GM12878 (cell line): ENCODE measurements at regions not wholly inside any gene's neighbourhood (a gene's known extent, or its start where the extent isn't known, plus 50 kb on each side); places are given as distances from the start of the nearest gene placed in this dataset.

ENCODE experiments used
- BCL11A ChIP-seq: IDR thresholded peaks from 2 replicates; pipeline ENCODE4 v1.6.1; 2011; ENCODE audit warnings: low read depth, low read length
- BHLHE40 ChIP-seq, 2 experiments: fragments of 450-650 bp in 1 of 2; IDR thresholded peaks; 2 replicates each; pipeline ENCODE4 v1.6.1; 2011 to 2017; ENCODE audit warnings: low read depth in 2 of 2, borderline replicate concordance in 1 of 2, improper control_type of control experiment in 1 of 2, low read length in 1 of 2, mild to moderate bottlenecking in 1 of 2
- DPF2 ChIP-seq: fragments of 450-650 bp; IDR thresholded peaks from 2 replicates; pipeline ENCODE4 v1.6.1; 2017; ENCODE audit warnings: mild to moderate bottlenecking
- EED ChIP-seq: sonication (generic); IDR thresholded peaks from 2 replicates; pipeline ENCODE4 v1.6.1; 2016; ENCODE audit warnings: antibody characterized with exemption, low read depth
- EGR1 ChIP-seq, 2 experiments: IDR thresholded peaks; 1 replicate in 1 of 2; 2 replicates in 1 of 2; pipeline ENCODE4 v1.6.1; 2011 to 2012; ENCODE audit warnings: low read depth in 2 of 2, low read length in 2 of 2, borderline replicate concordance in 1 of 2, mild to moderate bottlenecking in 1 of 2, moderate library complexity in 1 of 2
- ESRRA ChIP-seq: IDR thresholded peaks from 2 replicates; pipeline ENCODE4 v1.6.1; 2012; ENCODE audit warnings: mild to moderate bottlenecking, low read length, improper control_type of control experiment
- EZH2 ChIP-seq: IDR thresholded peaks from 2 replicates; pipeline ENCODE4 v1.6.1; 2012; ENCODE audit warnings: low read depth, mild to moderate bottlenecking, control low read depth, inconsistent platforms, low read length, borderline replicate concordance; ENCODE audit not compliant: control insufficient read depth
- FOXK2 ChIP-seq: fragments of 450-650 bp; IDR thresholded peaks from 2 replicates; pipeline ENCODE4 v1.6.1; 2017; ENCODE audit warnings: mild to moderate bottlenecking, moderate library complexity
- HDAC2 ChIP-seq: fragments of 200-600 bp; sonication (generic); IDR thresholded peaks from 2 replicates; pipeline ENCODE4 v1.6.1; 2017
- HDAC6 ChIP-seq: fragments of 200-600 bp; sonication (generic); IDR thresholded peaks from one replicate; pipeline ENCODE4 v1.8.0; 2017; ENCODE audit warnings: antibody characterized with exemption; ENCODE audit not compliant: unreplicated experiment
- JUNB ChIP-seq: IDR thresholded peaks from 2 replicates; pipeline ENCODE4 v1.6.1; 2016; ENCODE audit warnings: antibody characterized with exemption, mild to moderate bottlenecking
- MXI1 ChIP-seq: fragments of 150-350 bp; IDR thresholded peaks from 2 replicates; pipeline ENCODE4 v1.6.1; 2011; ENCODE audit warnings: low read depth, mild to moderate bottlenecking, inconsistent platforms, low read length, improper control_type of control experiment
- NFIC ChIP-seq: IDR thresholded peaks from 2 replicates; pipeline ENCODE4 v1.6.1; 2012; ENCODE audit warnings: low read depth, mild to moderate bottlenecking, inconsistent platforms, low read length, moderate library complexity
- NFXL1 ChIP-seq: fragments of 450-650 bp; IDR thresholded peaks from 2 replicates; pipeline ENCODE4 v1.6.1; 2017; ENCODE audit warnings: antibody characterized with exemption, mild to moderate bottlenecking, borderline replicate concordance
- NR2F1 ChIP-seq: fragments of 450-650 bp; conservative IDR thresholded peaks from 2 replicates; pipeline ENCODE4 v1.6.1; 2017; ENCODE audit warnings: mild to moderate bottlenecking
- POLR2A ChIP-seq: IDR thresholded peaks from 2 replicates; pipeline ENCODE4 v1.6.1; 2011; ENCODE audit warnings: low read depth, mild to moderate bottlenecking, low read length
- RAD21 ChIP-seq: IDR thresholded peaks from 2 replicates; pipeline ENCODE4 v1.6.1; 2011; ENCODE audit warnings: mild to moderate bottlenecking, low read depth, low read length, moderate library complexity; ENCODE audit not compliant: insufficient read depth
- RB1 ChIP-seq: fragments of 450-650 bp; formaldehyde crosslinking; IDR thresholded peaks from 2 replicates; pipeline ENCODE4 v1.6.1; 2017; ENCODE audit warnings: mild to moderate bottlenecking, borderline replicate concordance
- SIN3A ChIP-seq: IDR thresholded peaks from 2 replicates; pipeline ENCODE4 v1.6.1; 2012; ENCODE audit warnings: low read depth, low read length, improper control_type of control experiment
- SIX5 ChIP-seq: IDR thresholded peaks from 2 replicates; pipeline ENCODE4 v1.6.1; 2011; ENCODE audit warnings: mild to moderate bottlenecking, low read depth, low read length, moderate library complexity; ENCODE audit not compliant: severe bottlenecking
- SPI1 ChIP-seq: IDR thresholded peaks from 2 replicates; pipeline ENCODE4 v1.6.1; 2011; ENCODE audit warnings: low read depth, mild to moderate bottlenecking, low read length, moderate library complexity, borderline replicate concordance; ENCODE audit not compliant: insufficient read depth
- SREBF1 ChIP-seq: IDR thresholded peaks from 2 replicates; pipeline ENCODE4 v1.6.1; 2012; ENCODE audit warnings: mild to moderate bottlenecking, low read length
- TAF1 ChIP-seq: IDR thresholded peaks from 2 replicates; pipeline ENCODE4 v1.6.1; 2011; ENCODE audit warnings: mild to moderate bottlenecking, low read depth, low read length, borderline replicate concordance
- TARDBP ChIP-seq: IDR thresholded peaks from 2 replicates; pipeline ENCODE4 v1.6.1; 2016; ENCODE audit warnings: borderline replicate concordance
- TF ChIP-seq, protein P1 (sequence below): IDR thresholded peaks from 2 replicates; pipeline ENCODE4 v1.6.1; 2012; ENCODE audit warnings: improper control_type of control experiment, low read depth, low read length; ENCODE audit not compliant: insufficient replicate concordance
- TF ChIP-seq, protein P2 (sequence below): IDR thresholded peaks from 2 replicates; pipeline ENCODE4 v1.6.1; 2012; ENCODE audit warnings: low read depth, low read length, improper control_type of control experiment
- TF ChIP-seq, protein P3 (sequence below): IDR thresholded peaks from 2 replicates; pipeline ENCODE4 v1.6.1; 2011; ENCODE audit warnings: borderline replicate concordance, low read depth, mild to moderate bottlenecking, moderate library complexity, mixed read lengths, low read length; ENCODE audit not compliant: insufficient read depth; ENCODE audit errors: extremely low read length

DNA sequence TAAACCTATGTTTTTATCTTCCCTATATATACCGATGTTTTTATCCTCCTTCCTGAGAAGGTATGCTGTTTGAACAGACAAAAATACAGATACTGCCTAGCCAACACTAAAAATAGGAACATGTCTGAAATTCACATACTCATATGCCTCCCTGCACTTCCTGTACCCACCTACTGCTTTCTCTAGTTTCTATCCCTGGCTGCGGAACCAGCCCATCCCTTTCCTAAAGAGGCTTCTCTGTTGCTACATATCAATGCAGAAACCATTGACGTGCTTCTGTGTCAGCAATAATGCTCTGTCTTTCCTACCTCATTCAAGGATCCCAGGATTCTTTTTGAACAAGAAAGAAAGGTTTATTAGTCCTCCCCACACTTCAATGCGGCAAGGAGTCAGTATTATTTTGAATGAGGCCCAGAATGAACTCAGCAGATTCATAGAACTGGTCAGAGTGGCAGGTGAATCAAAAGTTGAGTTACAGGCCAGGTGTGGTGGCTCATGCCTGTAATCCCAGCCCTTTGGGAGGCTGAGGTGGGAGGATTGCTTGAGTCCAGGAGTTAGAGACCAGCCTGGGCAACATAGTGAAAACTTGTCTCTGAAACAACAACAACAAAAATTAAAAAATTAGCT, 67.8 kb upstream of the NAP1L1 start (continued):
- TF ChIP-seq, protein P1, sequence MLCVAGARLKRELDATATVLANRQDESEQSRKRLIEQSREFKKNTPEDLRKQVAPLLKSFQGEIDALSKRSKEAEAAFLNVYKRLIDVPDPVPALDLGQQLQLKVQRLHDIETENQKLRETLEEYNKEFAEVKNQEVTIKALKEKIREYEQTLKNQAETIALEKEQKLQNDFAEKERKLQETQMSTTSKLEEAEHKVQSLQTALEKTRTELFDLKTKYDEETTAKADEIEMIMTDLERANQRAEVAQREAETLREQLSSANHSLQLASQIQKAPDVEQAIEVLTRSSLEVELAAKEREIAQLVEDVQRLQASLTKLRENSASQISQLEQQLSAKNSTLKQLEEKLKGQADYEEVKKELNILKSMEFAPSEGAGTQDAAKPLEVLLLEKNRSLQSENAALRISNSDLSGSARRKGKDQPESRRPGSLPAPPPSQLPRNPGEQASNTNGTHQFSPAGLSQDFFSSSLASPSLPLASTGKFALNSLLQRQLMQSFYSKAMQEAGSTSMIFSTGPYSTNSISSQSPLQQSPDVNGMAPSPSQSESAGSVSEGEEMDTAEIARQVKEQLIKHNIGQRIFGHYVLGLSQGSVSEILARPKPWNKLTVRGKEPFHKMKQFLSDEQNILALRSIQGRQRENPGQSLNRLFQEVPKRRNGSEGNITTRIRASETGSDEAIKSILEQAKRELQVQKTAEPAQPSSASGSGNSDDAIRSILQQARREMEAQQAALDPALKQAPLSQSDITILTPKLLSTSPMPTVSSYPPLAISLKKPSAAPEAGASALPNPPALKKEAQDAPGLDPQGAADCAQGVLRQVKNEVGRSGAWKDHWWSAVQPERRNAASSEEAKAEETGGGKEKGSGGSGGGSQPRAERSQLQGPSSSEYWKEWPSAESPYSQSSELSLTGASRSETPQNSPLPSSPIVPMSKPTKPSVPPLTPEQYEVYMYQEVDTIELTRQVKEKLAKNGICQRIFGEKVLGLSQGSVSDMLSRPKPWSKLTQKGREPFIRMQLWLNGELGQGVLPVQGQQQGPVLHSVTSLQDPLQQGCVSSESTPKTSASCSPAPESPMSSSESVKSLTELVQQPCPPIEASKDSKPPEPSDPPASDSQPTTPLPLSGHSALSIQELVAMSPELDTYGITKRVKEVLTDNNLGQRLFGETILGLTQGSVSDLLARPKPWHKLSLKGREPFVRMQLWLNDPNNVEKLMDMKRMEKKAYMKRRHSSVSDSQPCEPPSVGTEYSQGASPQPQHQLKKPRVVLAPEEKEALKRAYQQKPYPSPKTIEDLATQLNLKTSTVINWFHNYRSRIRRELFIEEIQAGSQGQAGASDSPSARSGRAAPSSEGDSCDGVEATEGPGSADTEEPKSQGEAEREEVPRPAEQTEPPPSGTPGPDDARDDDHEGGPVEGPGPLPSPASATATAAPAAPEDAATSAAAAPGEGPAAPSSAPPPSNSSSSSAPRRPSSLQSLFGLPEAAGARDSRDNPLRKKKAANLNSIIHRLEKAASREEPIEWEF = no peak
- TF ChIP-seq BHLHE40 (IDR thresholded peaks at IDR 0.05; ENCODE audit: borderline replicate concordance in 1 of 2, low read depth in 2 of 2, low read length in 1 of 2) (no peak), JUNB (0 out of 2 replicates have a peak, but pooled peaks have one; percentile 14), NR2F1 (no peak), TAF1 (no peak), SREBF1 (no peak), EED (peak; percentile 87), SPI1 (peak; percentile 39; the same call in 1 of the 2 replicates), BCL11A (no peak), SIN3A (no peak), NFIC (peak; percentile 66), SIX5 (no peak), TARDBP (no peak), EZH2 (no peak), MXI1 (no peak), NFXL1 (no peak), ESRRA (no peak), FOXK2 (no peak), HDAC6 (no peak), HDAC2 (no peak), EGR1 (IDR thresholded peaks at IDR 0.05; ENCODE audit: borderline replicate concordance in 1 of 2, low read depth in 2 of 2, low read length in 2 of 2) (no peak), RB1 (no peak), POLR2A (no peak), RAD21 (no peak), DPF2 (no peak)
- TF ChIP-seq, protein P2, sequence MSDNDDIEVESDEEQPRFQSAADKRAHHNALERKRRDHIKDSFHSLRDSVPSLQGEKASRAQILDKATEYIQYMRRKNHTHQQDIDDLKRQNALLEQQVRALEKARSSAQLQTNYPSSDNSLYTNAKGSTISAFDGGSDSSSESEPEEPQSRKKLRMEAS = no peak
- TF ChIP-seq, protein P3, sequence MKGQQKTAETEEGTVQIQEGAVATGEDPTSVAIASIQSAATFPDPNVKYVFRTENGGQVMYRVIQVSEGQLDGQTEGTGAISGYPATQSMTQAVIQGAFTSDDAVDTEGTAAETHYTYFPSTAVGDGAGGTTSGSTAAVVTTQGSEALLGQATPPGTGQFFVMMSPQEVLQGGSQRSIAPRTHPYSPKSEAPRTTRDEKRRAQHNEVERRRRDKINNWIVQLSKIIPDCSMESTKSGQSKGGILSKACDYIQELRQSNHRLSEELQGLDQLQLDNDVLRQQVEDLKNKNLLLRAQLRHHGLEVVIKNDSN = no peak
